ENCODE measurements at regions not wholly inside any gene's neighbourhood (a gene's known extent, or its start where the extent isn't known, plus 50 kb on each side); places are given as distances from the start of the nearest gene placed in this dataset.

DNA sequence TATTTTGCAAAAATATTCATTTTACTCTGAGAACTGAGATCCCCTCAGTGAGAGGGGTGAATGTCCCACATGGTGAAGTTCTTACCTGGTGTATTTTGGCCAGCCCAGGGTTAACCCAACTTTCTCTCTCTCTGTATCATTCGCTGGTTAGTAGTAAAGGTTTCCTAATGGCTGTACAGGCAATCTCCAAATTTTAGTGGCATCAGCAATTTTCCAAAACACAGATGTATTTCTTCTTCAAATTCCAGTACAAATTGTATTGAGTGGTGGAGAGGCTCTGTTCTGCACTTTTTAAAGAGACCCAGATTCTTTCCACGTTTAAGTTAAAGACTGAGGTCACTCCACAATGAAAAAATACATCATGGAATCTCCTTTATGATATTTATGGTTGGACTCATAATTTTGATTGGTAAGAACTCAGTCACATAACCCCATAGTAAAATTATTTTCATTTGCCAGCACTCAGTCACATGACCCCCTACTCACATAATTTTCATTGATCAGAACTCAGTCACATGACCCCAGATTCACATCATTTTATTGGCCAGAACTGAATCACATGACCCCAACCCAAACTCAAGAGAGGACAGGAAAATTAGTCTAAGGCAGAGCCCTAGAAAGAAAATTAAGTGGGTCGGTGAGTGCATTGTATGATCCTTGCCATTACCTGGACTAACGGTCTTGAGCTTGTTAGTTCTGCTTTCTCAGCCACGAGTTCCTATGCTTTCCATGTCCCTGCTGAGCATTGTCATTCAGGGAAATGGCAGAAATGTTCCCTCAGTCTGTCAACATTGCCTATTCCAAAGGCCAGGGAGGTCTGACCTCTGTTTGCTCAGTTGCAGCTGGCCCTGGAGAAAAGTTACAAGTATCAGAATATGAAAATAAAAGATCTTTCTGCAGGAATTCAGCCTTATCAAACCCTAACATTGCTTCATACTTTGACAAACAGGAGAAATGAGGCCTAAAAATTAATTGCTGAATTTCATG is 1536.2 kb downstream of the AACS start:
- TF ChIP-seq, protein P1, sequence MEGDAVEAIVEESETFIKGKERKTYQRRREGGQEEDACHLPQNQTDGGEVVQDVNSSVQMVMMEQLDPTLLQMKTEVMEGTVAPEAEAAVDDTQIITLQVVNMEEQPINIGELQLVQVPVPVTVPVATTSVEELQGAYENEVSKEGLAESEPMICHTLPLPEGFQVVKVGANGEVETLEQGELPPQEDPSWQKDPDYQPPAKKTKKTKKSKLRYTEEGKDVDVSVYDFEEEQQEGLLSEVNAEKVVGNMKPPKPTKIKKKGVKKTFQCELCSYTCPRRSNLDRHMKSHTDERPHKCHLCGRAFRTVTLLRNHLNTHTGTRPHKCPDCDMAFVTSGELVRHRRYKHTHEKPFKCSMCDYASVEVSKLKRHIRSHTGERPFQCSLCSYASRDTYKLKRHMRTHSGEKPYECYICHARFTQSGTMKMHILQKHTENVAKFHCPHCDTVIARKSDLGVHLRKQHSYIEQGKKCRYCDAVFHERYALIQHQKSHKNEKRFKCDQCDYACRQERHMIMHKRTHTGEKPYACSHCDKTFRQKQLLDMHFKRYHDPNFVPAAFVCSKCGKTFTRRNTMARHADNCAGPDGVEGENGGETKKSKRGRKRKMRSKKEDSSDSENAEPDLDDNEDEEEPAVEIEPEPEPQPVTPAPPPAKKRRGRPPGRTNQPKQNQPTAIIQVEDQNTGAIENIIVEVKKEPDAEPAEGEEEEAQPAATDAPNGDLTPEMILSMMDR (IDR thresholded peaks at IDR 0.05 in 4 of 5, conservative IDR thresholded peaks at IDR 0.05 in 1 of 5) = no peak
- TF ChIP-seq POLR2A (IDR thresholded peaks at IDR 0.05) = no peak

All from gastrocnemius medialis (tissue), 4 donors.